Activated naive CD8-positive, alpha-beta T cell (primary cell): ENCODE measurements at regions not wholly inside any gene's neighbourhood (a gene's known extent, or its start where the extent isn't known, plus 50 kb on each side); places are given as distances from the start of the nearest gene placed in this dataset.

Source experiments
- H3K27ac Mint-ChIP-seq: one replicate; pipeline ENCODE4 v1.8.0; 2021; ENCODE audit warnings: mixed read lengths
- H3K27me3 Mint-ChIP-seq: one replicate; pipeline ENCODE4 v1.8.0; 2021; ENCODE audit warnings: mixed read lengths
- H3K36me3 Mint-ChIP-seq: one replicate; pipeline ENCODE4 v1.8.0; 2021; ENCODE audit warnings: mixed read lengths
- H3K4me1 Mint-ChIP-seq: one replicate; pipeline ENCODE4 v1.8.0; 2021; ENCODE audit warnings: low read depth, mixed read lengths
- H3K4me3 Mint-ChIP-seq: one replicate; pipeline ENCODE4 v1.8.0; 2021; ENCODE audit warnings: mild to moderate bottlenecking, mixed read lengths
- H3K9me3 Mint-ChIP-seq: one replicate; pipeline ENCODE4 v1.8.0; 2021; ENCODE audit warnings: low read depth, mixed read lengths

GRCh38 chr15:31792611-31793199 is 237.6 kb upstream of the CHRNA7 start:
- Mint-ChIP-seq H3K36me3 (no peaks in the 10 kb centered on the region), H3K4me3 (no peak overlapping the region), H3K4me1 (no peaks in the 10 kb centered on the region), H3K27ac (no peak overlapping the region), H3K9me3 (no peaks in the 10 kb centered on the region), H3K27me3 (peaks cover 6% of the 10 kb centered on the region)

- Mint-ChIP-seq H3K36me3 (no peaks in the 10 kb centered on the region), H3K27ac (no peak overlapping the region), H3K9me3 (no peaks in the 10 kb centered on the region), H3K4me3 (no peak overlapping the region), H3K4me1 (no peaks in the 10 kb centered on the region), H3K27me3 (peaks cover 1% of the 10 kb centered on the region)
These were observed 231.0 kb upstream of the CHRNA7 start for GRCh38 chr15:31799319-31799714.

- no peaks in the 10 kb centered on the region for H3K36me3 Mint-ChIP-seq
- H3K4me3 Mint-ChIP-seq: no peak overlapping the region
- no peaks in the 10 kb centered on the region for H3K9me3 Mint-ChIP-seq
- H3K4me1 Mint-ChIP-seq: no peaks in the 10 kb centered on the region
- peaks cover 1% of the 10 kb centered on the region for H3K27me3 Mint-ChIP-seq
- no peak overlapping the region for H3K27ac Mint-ChIP-seq
These were observed 230.5 kb upstream of the CHRNA7 start for GRCh38 chr15:31799715-31800321.

GRCh38 chr15:31801152-31801551 is 229.2 kb upstream of the CHRNA7 start:
- Mint-ChIP-seq H3K4me3 (no peak overlapping the region), H3K9me3 (no peaks in the 10 kb centered on the region), H3K27ac (no peak overlapping the region), H3K36me3 (no peaks in the 10 kb centered on the region), H3K27me3 (peaks cover 1% of the 10 kb centered on the region), H3K4me1 (no peaks in the 10 kb centered on the region)

DNA sequence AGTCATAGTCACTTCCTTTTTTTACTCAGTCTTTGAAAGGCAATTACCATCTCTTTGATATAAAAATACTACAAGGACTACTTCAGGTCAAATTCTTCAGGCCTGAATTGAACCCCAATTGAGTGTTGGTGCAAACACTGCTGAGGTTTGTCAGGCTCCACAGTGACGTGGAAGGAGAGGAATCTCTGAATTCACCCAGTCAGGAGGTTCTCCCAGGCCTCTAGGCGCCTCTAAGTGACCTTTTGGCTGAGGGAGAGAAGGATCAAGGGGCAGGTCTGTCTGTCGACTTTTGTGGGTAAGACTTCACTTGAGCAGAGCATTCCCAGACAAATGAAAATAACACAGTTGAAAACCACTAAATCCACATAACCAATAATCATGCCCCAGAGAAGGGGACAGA is 227.6 kb upstream of the CHRNA7 start:
- Mint-ChIP-seq H3K36me3 (no peaks in the 10 kb centered on the region), H3K27me3 (peaks cover 1% of the 10 kb centered on the region), H3K27ac (no peak overlapping the region), H3K9me3 (no peaks in the 10 kb centered on the region), H3K4me3 (no peak overlapping the region), H3K4me1 (no peaks in the 10 kb centered on the region)

DNA sequence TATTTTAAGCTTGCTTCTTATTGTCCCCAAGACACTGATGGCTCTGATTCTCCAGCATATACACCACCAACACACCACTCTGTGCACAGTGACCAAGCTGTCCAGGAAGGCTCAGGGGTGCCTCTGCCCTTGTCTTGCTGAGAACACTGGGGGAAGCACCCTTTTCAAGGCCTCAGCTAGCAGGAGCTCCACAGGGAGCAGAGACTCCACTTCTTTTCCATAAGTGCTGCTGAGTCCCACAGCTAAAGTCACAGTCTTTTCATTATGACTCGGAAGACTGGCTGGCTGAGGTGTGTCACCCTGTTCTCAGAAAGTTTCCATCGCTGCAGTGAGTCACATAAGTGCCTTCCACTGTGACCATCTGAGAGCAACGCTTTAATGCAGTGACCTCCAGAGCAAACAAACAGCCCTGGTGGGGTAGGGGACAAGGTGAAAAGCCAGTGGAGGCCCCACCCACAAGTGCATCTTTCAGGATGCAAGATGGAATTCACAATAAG is 226.9 kb upstream of the CHRNA7 start:
- H3K9me3 Mint-ChIP-seq: no peaks in the 10 kb centered on the region
- H3K27me3 Mint-ChIP-seq: peaks cover 1% of the 10 kb centered on the region
- no peaks in the 10 kb centered on the region for H3K4me1 Mint-ChIP-seq
- H3K36me3 Mint-ChIP-seq: no peaks in the 10 kb centered on the region
- no peak overlapping the region for H3K27ac Mint-ChIP-seq
- H3K4me3 Mint-ChIP-seq: no peak overlapping the region

GRCh38 chr15:31805090-31805662 is 225.1 kb upstream of the CHRNA7 start:
- no peaks in the 10 kb centered on the region for H3K4me1 Mint-ChIP-seq
- no peaks in the 10 kb centered on the region for H3K36me3 Mint-ChIP-seq
- no peak overlapping the region for H3K4me3 Mint-ChIP-seq
- peaks cover 1% of the 10 kb centered on the region for H3K27me3 Mint-ChIP-seq
- no peaks in the 10 kb centered on the region for H3K9me3 Mint-ChIP-seq
- H3K27ac Mint-ChIP-seq: no peak overlapping the region

DNA sequence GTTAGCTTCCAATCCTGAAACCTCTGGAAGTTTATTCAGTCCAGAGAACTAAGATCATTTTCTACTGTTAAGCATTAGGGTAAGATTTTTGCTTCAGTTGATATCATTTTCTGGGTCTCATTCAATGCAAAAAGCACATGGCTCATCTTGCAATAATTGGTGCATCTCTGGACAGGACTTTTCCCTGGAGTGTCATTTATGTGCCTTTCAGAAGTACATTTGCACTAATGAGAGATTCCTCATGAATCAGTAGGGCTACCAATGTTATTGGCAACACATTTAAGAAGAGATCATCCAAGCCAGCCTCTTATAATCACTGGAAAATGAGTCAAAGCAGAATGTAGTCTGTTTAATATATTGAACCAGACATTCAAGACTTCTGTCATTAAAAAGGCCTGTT is 224.2 kb upstream of the CHRNA7 start:
- no peaks in the 10 kb centered on the region for H3K4me1 Mint-ChIP-seq
- no peaks in the 10 kb centered on the region for H3K36me3 Mint-ChIP-seq
- H3K4me3 Mint-ChIP-seq: no peak overlapping the region
- H3K27ac Mint-ChIP-seq: no peak overlapping the region
- H3K27me3 Mint-ChIP-seq: peaks cover 2% of the 10 kb centered on the region
- H3K9me3 Mint-ChIP-seq: no peaks in the 10 kb centered on the region

GRCh38 chr15:31811641-31812040 is 218.7 kb upstream of the CHRNA7 start:
- Mint-ChIP-seq H3K27me3 (peaks cover 4% of the 10 kb centered on the region), H3K4me1 (no peaks in the 10 kb centered on the region), H3K4me3 (no peak overlapping the region), H3K9me3 (no peaks in the 10 kb centered on the region), H3K27ac (no peak overlapping the region), H3K36me3 (no peaks in the 10 kb centered on the region)

GRCh38 chr15:31814082-31814481 is 216.2 kb upstream of the CHRNA7 start:
- H3K4me3 Mint-ChIP-seq: no peak overlapping the region

DNA sequence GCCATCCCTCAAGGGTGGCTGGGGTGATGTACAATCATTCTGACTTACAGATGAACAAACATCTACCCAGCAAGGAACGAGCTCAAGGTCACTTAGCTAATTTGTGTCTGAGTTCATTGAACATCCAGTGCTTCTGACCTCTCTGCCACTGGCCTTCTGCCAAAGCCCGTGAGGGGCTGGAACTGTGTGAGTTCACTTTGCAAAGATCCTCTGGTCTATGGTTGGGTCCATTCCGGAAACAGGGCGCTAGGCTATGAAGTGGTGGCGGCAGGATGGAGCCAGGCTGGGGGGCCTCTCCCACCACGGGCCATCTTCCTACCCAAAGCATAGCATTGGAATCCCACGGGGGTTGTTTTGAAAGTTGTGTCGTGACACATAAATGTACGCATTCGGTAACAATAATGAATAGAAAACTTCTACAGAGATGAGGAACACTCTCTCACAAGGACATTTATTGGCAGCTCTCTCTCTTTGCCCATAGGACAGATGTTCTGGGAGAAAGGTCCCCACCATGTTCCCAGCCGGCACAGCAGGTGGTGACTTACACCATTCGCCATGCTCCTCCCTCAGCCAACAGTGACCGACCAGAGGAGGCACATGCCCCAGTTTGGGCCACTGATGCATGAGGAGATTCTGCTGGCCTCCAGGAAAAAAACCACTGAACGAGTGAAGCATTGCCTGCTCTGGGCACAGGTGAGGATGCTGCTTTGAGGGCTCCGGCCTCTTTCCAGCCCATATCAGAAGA is 214.7 kb upstream of the CHRNA7 start:
- Mint-ChIP-seq H3K4me3 (no peak overlapping the region), H3K4me1 (no peaks in the 10 kb centered on the region), H3K36me3 (no peaks in the 10 kb centered on the region), H3K27me3 (peaks cover 4% of the 10 kb centered on the region), H3K27ac (no peak overlapping the region), H3K9me3 (no peaks in the 10 kb centered on the region)

More at GRCh38 chr15:31814082-31814481, 216.2 kb upstream of the CHRNA7 start:
- no peaks in the 10 kb centered on the region for H3K36me3 Mint-ChIP-seq
- no peak overlapping the region for H3K27ac Mint-ChIP-seq
- H3K9me3 Mint-ChIP-seq: no peaks in the 10 kb centered on the region
- H3K4me1 Mint-ChIP-seq: no peaks in the 10 kb centered on the region
- peaks cover 4% of the 10 kb centered on the region for H3K27me3 Mint-ChIP-seq

DNA sequence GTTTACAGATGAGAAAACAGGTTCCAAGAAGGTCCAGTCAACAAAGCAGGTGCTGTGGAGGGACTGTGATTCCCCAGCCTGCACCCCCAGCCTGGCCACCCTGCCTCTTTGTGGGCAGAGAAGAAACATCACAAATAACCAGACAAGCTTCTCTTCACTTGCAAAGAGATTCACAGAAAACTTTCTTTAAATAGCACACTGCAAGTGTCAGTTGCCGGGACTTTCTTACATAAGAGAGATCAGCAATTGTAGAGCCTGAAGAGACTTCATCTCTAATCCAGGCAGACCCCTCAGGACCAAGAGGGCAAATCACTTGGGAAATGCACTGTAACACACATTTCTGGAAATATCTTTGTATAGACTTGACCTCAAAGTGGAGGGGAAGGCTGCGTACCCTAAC is 207.9 kb upstream of the CHRNA7 start:
- no peaks in the 10 kb centered on the region for H3K9me3 Mint-ChIP-seq
- H3K27ac Mint-ChIP-seq: no peak overlapping the region
- no peaks in the 10 kb centered on the region for H3K4me1 Mint-ChIP-seq
- no peaks in the 10 kb centered on the region for H3K36me3 Mint-ChIP-seq
- H3K27me3 Mint-ChIP-seq: peaks cover 6% of the 10 kb centered on the region
- no peak overlapping the region for H3K4me3 Mint-ChIP-seq

GRCh38 chr15:31824024-31824423 is 206.3 kb upstream of the CHRNA7 start:
- no peak overlapping the region for H3K4me3 Mint-ChIP-seq
- H3K9me3 Mint-ChIP-seq: no peaks in the 10 kb centered on the region
- no peaks in the 10 kb centered on the region for H3K4me1 Mint-ChIP-seq
- no peak overlapping the region for H3K27ac Mint-ChIP-seq
- no peaks in the 10 kb centered on the region for H3K36me3 Mint-ChIP-seq
- peaks cover 8% of the 10 kb centered on the region for H3K27me3 Mint-ChIP-seq

DNA sequence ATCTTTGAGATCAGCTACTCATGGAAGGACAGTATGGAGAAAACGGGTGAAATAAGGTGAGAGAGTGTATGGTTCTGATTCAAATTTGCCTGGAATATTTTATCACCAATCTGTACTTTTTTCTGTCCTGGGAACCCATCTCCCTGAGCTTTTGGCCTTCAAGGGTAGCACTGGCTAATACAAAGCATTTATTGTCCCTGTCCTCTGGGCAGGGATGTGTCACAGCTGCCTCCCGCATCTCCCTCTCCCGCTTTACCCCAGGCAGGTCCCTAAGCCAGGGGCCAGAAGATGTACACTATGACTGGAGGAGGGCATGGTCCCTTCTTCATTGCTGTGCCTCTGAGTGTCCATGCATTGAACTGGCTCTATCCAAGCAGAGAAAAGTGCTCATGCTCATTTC is 201.7 kb upstream of the CHRNA7 start:
- Mint-ChIP-seq H3K27me3 (peaks cover 11% of the 10 kb centered on the region), H3K9me3 (no peaks in the 10 kb centered on the region), H3K36me3 (no peaks in the 10 kb centered on the region), H3K4me1 (no peaks in the 10 kb centered on the region), H3K4me3 (no peak overlapping the region), H3K27ac (no peak overlapping the region)

- H3K9me3 Mint-ChIP-seq: no peaks in the 10 kb centered on the region
- H3K4me3 Mint-ChIP-seq: no peak overlapping the region
- H3K27ac Mint-ChIP-seq: no peak overlapping the region
- peaks cover 16% of the 10 kb centered on the region for H3K27me3 Mint-ChIP-seq
- H3K36me3 Mint-ChIP-seq: no peaks in the 10 kb centered on the region
- no peaks in the 10 kb centered on the region for H3K4me1 Mint-ChIP-seq
These were observed 199.7 kb upstream of the CHRNA7 start for GRCh38 chr15:31830591-31830990.
